Endodermal cell (in vitro differentiated cells): ENCODE measurements at regions not wholly inside any gene's neighbourhood (a gene's known extent, or its start where the extent isn't known, plus 50 kb on each side); places are given as distances from the start of the nearest gene placed in this dataset.

ENCODE experiments used
- DNase-seq: peaks from one replicate; pipeline ENCODE4 v3.0.0-alpha.2; 2017
- H3K27ac ChIP-seq: 2 replicates; pipeline ENCODE4 v1.5.1; 2013; ENCODE audit warnings: mild to moderate bottlenecking, low read depth, low read length, moderate library complexity
- H3K27me3 ChIP-seq: 2 replicates; pipeline ENCODE4 v1.6.1; 2013; ENCODE audit warnings: mild to moderate bottlenecking, low read length, moderate library complexity; ENCODE audit not compliant: insufficient read depth, control insufficient read depth, poor library complexity, severe bottlenecking
- H3K36me3 ChIP-seq: 2 replicates; pipeline ENCODE4 v1.7.0; 2013; ENCODE audit warnings: mild to moderate bottlenecking, low read length, moderate library complexity; ENCODE audit not compliant: control insufficient read depth, insufficient read depth
- H3K4me1 ChIP-seq: one replicate; pipeline ENCODE4 v1.7.0; 2013; ENCODE audit warnings: low read length; ENCODE audit not compliant: control insufficient read depth, insufficient read depth
- H3K4me3 ChIP-seq: 2 replicates; pipeline ENCODE4 v1.5.1; 2013; ENCODE audit warnings: mild to moderate bottlenecking, low read length, moderate library complexity
- H3K9ac ChIP-seq: 2 replicates; pipeline ENCODE4 v1.6.1; 2013; ENCODE audit warnings: mild to moderate bottlenecking, low read length, moderate library complexity; ENCODE audit not compliant: poor library complexity, severe bottlenecking; ENCODE audit errors: extremely low read depth
- H3K9me3 ChIP-seq: 2 replicates; pipeline ENCODE4 v1.6.1; 2013; ENCODE audit warnings: mild to moderate bottlenecking, low read length, moderate library complexity; ENCODE audit not compliant: control insufficient read depth
- H3K27ac Mint-ChIP-seq: 2 replicates; pipeline ENCODE4 v1.8.0; 2020; ENCODE audit warnings: mixed read lengths
- H3K27me3 Mint-ChIP-seq: 2 replicates; pipeline ENCODE4 v1.8.0; 2021; ENCODE audit warnings: mild to moderate bottlenecking, mixed read lengths; ENCODE audit not compliant: insufficient read depth
- H3K36me3 Mint-ChIP-seq: 2 replicates; pipeline ENCODE4 v1.8.0; 2020; ENCODE audit warnings: low read depth, mixed read lengths
- H3K4me1 Mint-ChIP-seq: 2 replicates; pipeline ENCODE4 v1.8.0; 2020; ENCODE audit warnings: mixed read lengths
- H3K4me3 Mint-ChIP-seq: 2 replicates; pipeline ENCODE4 v1.8.0; 2020; ENCODE audit warnings: mild to moderate bottlenecking, moderate library complexity, mixed read lengths
- H3K9me3 Mint-ChIP-seq: 2 replicates; pipeline ENCODE4 v1.8.0; 2020; ENCODE audit warnings: mild to moderate bottlenecking, mixed read lengths
- CTCF ChIP-seq: fragments of 200-600 bp; sonication (generic); conservative IDR thresholded peaks from 2 replicates; pipeline ENCODE4 v1.5.0; 2021; ENCODE audit warnings: antibody characterized with exemption, mild to moderate bottlenecking
- WGBS, 2 experiments: methylation state at CpG; one replicate each; pipeline versions ENCODE4 v1.1.5 to v1.1.7; 2013; ENCODE audit warnings: missing lambda C conversion rate in 2 of 2, mixed read lengths in 1 of 2; ENCODE audit not compliant: insufficient coverage in 1 of 2, insufficient read length in 1 of 2; 5-methylcytosine and 5-hydroxymethylcytosine counted together

- Histone ChIP-seq H3K4me1 (no peaks in the 10 kb centered on the region), H3K27me3 (no peaks in the 10 kb centered on the region), H3K9ac (no peak overlapping the region), H3K4me3 (no peak overlapping the region), H3K36me3 (peaks cover 19% of the 10 kb centered on the region), H3K27ac (no peak overlapping the region), H3K9me3 (no peaks in the 10 kb centered on the region)
- Mint-ChIP-seq H3K27me3 (no peaks in the 10 kb centered on the region), H3K9me3 (no peaks in the 10 kb centered on the region), H3K27ac (no peak overlapping the region), H3K36me3 (peaks cover 25% of the 10 kb centered on the region), H3K4me3 (no peak overlapping the region), H3K4me1 (peaks cover 18% of the 10 kb centered on the region)
- no peak for DNase-seq
- TF ChIP-seq CTCF = no peak
- WGBS, 2 experiments = 100% methylated on average over 1 of the region's 1 CpG; no CpG with 5 or more reads in 1 of the 2 experiments
Observed at GRCh38 chr2:74051504-74051903, 66.8 kb downstream of the TET3 start.

- H3K4me3 ChIP-seq = no peak overlapping the region
- Mint-ChIP-seq H3K4me3 (no peak overlapping the region), H3K36me3 (peaks cover 15% of the 10 kb centered on the region), H3K27me3 (no peaks in the 10 kb centered on the region), H3K4me1 (peaks cover 18% of the 10 kb centered on the region), H3K27ac (no peak overlapping the region), H3K9me3 (no peaks in the 10 kb centered on the region)
- no peak for TF ChIP-seq CTCF
- no peak overlapping the region for H3K9ac ChIP-seq
- peaks cover 16% of the 10 kb centered on the region for H3K36me3 ChIP-seq
- H3K27ac ChIP-seq = no peak overlapping the region
- no peaks in the 10 kb centered on the region for H3K9me3 ChIP-seq
- H3K27me3 ChIP-seq = no peaks in the 10 kb centered on the region
- no peak for DNase-seq
- no peaks in the 10 kb centered on the region for H3K4me1 ChIP-seq
- 92 to 93% methylated on average over 3 to 8 of the region's 8 CpGs for WGBS, 2 experiments
Observed at GRCh38 chr2:74052732-74053710, 68.3 kb downstream of the TET3 start.

GRCh38 chr2:74053959-74054715, 69.4 kb downstream of the TET3 start:
- no peaks in the 10 kb centered on the region for H3K27me3 ChIP-seq
- H3K27me3 Mint-ChIP-seq = no peaks in the 10 kb centered on the region
- no peak overlapping the region for H3K27ac ChIP-seq
- peaks cover 10% of the 10 kb centered on the region for H3K36me3 Mint-ChIP-seq
- no peak overlapping the region for H3K9ac ChIP-seq
- no peak overlapping the region for H3K27ac Mint-ChIP-seq
- no peak overlapping the region for H3K4me3 ChIP-seq
- no peak for TF ChIP-seq CTCF
- H3K4me3 Mint-ChIP-seq = no peak overlapping the region
- no peaks in the 10 kb centered on the region for H3K9me3 ChIP-seq
- DNase-seq = no peak
- no peaks in the 10 kb centered on the region for H3K4me1 ChIP-seq
- peaks cover 11% of the 10 kb centered on the region for H3K4me1 Mint-ChIP-seq
- WGBS, 2 experiments = 90 to 100% methylated on average over 2 to 4 of the region's 4 CpGs
- H3K9me3 Mint-ChIP-seq = no peaks in the 10 kb centered on the region
- H3K36me3 ChIP-seq = peaks cover 9% of the 10 kb centered on the region
